ENCODE measurements at regions not wholly inside any gene's neighbourhood (a gene's known extent, or its start where the extent isn't known, plus 50 kb on each side); places are given as distances from the start of the nearest gene placed in this dataset.

GRCh38 chr11:127678631-127679030, 678.1 kb upstream of the KIRREL3 start:
- TF ChIP-seq OSR1 (CRISPR knock-in tag; IDR thresholded peaks at IDR 0.05) (no peak), ZFP30 (CRISPR knock-in tag; IDR thresholded peaks at IDR 0.05) (no peak), ZNF8 (CRISPR knock-in tag; IDR thresholded peaks at IDR 0.05) (no peak), RARB (CRISPR knock-in tag; IDR thresholded peaks at IDR 0.05) (no peak), ESRRG (CRISPR knock-in tag; IDR thresholded peaks at IDR 0.05) (no peak)
- ATAC-seq = no peak

- ATAC-seq = no peak
- TF ChIP-seq ZFP30 (CRISPR knock-in tag; IDR thresholded peaks at IDR 0.05) (no peak), ESRRG (CRISPR knock-in tag; IDR thresholded peaks at IDR 0.05) (no peak), ZNF70 (CRISPR knock-in tag; IDR thresholded peaks at IDR 0.05) (no peak), ZNF565 (CRISPR knock-in tag; conservative IDR thresholded peaks at IDR 0.05; ENCODE audit: low read depth) (no peak), ZNF8 (CRISPR knock-in tag; IDR thresholded peaks at IDR 0.05) (no peak), ISL1 (CRISPR knock-in tag; IDR thresholded peaks at IDR 0.05) (no peak), TCF4 (CRISPR knock-in tag; IDR thresholded peaks at IDR 0.05; ENCODE audit: borderline replicate concordance) (no peak), CSDC2 (CRISPR knock-in tag; IDR thresholded peaks at IDR 0.05) (no peak), ZFP3 (CRISPR knock-in tag; IDR thresholded peaks at IDR 0.05) (no peak), POU6F1 (CRISPR knock-in tag; IDR thresholded peaks at IDR 0.05; ENCODE audit: borderline replicate concordance, low read depth) (no peak), BACH2 (CRISPR knock-in tag; IDR thresholded peaks at IDR 0.05; ENCODE audit: borderline replicate concordance) (no peak)
These were observed 677.3 kb upstream of the KIRREL3 start for GRCh38 chr11:127677660-127678425.

- no peak for TF ChIP-seq ZNF70 (CRISPR knock-in tag; IDR thresholded peaks at IDR 0.05)
- no peak for TF ChIP-seq PATZ1 (CRISPR knock-in tag; IDR thresholded peaks at IDR 0.05; ENCODE audit: borderline replicate concordance)
- no peak for TF ChIP-seq ZFP30 (CRISPR knock-in tag; IDR thresholded peaks at IDR 0.05)
- no peak for ATAC-seq
These were observed 675.0 kb upstream of the KIRREL3 start for GRCh38 chr11:127675581-127675980.

- no peak for ATAC-seq
These were observed 674.2 kb upstream of the KIRREL3 start for GRCh38 chr11:127674754-127675153.

GRCh38 chr11:127670374-127671119, 670.0 kb upstream of the KIRREL3 start:
- no peak for ATAC-seq
- TF ChIP-seq ISL1 (CRISPR knock-in tag; IDR thresholded peaks at IDR 0.05) = no peak
- no peak for TF ChIP-seq TSHZ2 (CRISPR knock-in tag; IDR thresholded peaks at IDR 0.05)
- TF ChIP-seq CSRNP3 (CRISPR knock-in tag; IDR thresholded peaks at IDR 0.05) = no peak
- no peak for TF ChIP-seq ZFP3 (CRISPR knock-in tag; IDR thresholded peaks at IDR 0.05)
- no peak for TF ChIP-seq ZNF565 (CRISPR knock-in tag; conservative IDR thresholded peaks at IDR 0.05; ENCODE audit: low read depth)
- TF ChIP-seq PPARA (CRISPR knock-in tag; IDR thresholded peaks at IDR 0.05; ENCODE audit: borderline replicate concordance) = no peak
- no peak for TF ChIP-seq TOX (CRISPR knock-in tag; IDR thresholded peaks at IDR 0.05; ENCODE audit: borderline replicate concordance)
- TF ChIP-seq CSDC2 (CRISPR knock-in tag; IDR thresholded peaks at IDR 0.05) = no peak

More at GRCh38 chr11:127674754-127675153, 674.2 kb upstream of the KIRREL3 start:
- TF ChIP-seq ZNF565 (CRISPR knock-in tag; conservative IDR thresholded peaks at IDR 0.05; ENCODE audit: low read depth) (no peak), ZFP30 (CRISPR knock-in tag; IDR thresholded peaks at IDR 0.05) (no peak), CSRNP3 (CRISPR knock-in tag; IDR thresholded peaks at IDR 0.05) (no peak), RARB (CRISPR knock-in tag; IDR thresholded peaks at IDR 0.05) (no peak), GLIS3 (CRISPR knock-in tag; IDR thresholded peaks at IDR 0.05) (no peak), TCF4 (CRISPR knock-in tag; IDR thresholded peaks at IDR 0.05; ENCODE audit: borderline replicate concordance) (no peak), PPARA (CRISPR knock-in tag; IDR thresholded peaks at IDR 0.05; ENCODE audit: borderline replicate concordance) (no peak), OSR1 (CRISPR knock-in tag; IDR thresholded peaks at IDR 0.05) (no peak)
